ENCODE measurements at regions not wholly inside any gene's neighbourhood (a gene's known extent, or its start where the extent isn't known, plus 50 kb on each side); places are given as distances from the start of the nearest gene placed in this dataset.
"Not testable (repeated sequence)": the region's sequence is repeated elsewhere in the genome, so short reads cannot be mapped to it uniquely, and the experiment has no call there.

DNA sequence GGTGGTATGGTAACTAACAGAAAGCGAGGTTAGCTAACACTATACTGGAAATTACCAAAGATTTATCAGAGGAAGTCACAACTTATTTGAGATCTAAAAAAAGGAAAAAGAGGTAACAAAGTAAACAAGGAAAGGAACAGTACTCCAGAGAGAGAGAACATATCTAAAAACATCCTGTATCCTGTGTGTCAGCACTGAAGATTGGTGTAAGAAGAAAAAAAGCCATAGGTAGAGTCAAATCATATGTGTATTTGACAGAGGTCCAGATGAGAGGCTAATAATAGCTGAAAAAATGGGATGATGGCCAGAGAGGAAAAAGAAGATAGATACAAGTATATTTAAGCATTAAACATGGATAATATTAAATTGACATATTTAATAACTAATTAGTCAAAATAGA is 802.0 kb upstream of the FAM174A start:
- DNase-seq (ENCODE audit: low read depth) = not testable (repeated sequence)

DNA sequence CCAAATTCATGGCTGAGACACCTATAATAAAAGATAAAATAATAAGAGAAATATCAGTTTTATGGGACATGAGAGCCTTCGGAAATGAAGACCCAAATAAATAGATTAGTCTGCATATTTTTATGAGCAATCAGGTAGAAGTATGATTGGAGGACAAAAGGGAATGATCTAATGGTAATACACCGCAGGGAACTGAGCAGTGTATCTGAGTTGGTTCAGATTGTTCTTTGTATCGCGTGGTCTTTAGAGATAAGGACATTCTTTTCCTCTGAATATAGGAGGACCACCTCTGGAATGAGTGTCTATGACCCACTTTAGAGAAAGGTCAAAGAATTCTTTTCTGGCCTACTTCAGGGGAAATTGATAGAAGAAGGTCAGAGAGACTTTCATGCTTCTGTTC is 801.8 kb upstream of the CHD1 start:
- not testable (repeated sequence) for DNase-seq (ENCODE audit: low read depth)

DNA sequence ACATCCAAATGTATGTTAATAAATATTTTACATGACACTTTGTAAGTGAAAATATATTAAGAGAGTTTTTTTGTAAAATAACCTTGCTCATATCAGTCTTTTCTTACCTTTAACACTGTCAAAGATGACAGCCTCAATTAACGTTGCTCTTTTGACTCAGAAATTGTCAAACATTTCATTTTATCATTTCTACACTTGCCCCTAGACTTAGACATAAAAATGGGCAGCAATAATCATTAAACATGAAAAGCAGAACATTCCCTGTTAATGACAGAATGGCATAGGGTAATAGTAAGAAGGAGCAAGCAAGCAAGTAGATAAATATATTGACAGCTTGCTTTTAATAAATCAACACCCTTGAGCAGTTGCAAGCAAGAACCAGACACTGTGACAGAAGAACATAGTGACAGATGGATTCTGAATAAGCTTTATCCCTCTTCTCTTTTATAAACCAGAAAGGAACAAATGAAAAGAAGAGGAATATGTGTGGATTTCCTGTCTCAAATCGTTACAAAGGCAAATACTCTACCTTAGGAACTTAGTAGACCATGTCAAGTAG is 796.0 kb upstream of the CHD1 start:
- DNase-seq (ENCODE audit: low read depth) = no peak

DNA sequence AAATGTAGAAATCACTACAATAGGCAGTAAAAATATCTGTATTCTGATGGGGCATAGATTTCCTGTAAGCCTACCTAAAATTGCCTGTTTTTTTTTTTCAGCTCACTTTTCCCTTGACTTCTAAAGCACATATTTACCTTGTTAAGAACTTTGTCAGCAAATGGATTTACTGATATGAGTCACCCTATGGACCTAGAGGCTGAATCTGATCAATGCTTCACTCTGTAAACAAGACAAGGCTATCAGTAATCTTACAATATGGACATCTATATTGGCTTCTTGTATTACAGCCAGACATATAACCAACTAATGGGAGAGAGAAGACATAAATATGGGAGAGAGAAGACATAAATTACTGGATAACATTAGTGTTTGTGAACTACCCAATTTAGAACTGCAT is 792.7 kb upstream of the CHD1 start:
- no peak for DNase-seq (ENCODE audit: low read depth)

DNA sequence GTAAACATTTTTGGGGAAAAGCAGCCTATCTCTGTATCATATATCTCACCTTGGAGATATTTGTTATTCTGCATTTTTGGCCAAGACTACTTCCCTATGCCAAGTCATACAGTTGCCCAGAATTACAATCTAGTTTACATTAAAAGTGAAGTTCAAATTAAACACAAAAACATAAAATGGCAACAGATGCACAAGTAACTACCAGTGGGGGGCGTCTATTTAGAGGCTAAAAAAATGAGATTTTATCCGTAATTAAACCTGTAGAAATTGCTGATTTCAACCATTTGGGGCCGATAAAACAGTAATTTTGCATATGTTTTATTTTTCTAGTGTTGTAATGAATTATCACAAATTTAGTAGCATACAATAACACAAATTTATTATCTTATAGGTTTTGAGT is 787.1 kb upstream of the CHD1 start:
- DNase-seq (ENCODE audit: low read depth) = no peak

DNA sequence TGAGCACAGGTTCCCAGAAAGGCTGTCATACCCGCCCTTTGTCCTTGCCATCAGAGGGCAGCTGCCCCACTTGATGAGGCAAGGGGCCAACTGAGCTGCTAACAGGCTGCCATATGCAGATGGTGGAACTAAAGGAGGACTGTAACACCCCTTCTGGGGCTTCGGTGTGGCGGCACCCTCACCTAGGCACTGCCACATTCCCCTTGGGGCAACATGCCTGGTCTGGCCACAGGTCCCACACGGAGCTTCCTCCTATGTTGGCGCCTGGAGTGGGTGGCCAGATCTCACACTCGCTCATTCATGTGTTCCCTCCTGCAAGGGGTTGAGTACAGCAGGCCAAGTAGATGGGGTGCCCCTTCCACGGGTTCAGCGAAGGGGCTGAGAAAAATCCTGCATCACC is 777.4 kb upstream of the CHD1 start:
- DNase-seq (ENCODE audit: low read depth) = no peak

DNA sequence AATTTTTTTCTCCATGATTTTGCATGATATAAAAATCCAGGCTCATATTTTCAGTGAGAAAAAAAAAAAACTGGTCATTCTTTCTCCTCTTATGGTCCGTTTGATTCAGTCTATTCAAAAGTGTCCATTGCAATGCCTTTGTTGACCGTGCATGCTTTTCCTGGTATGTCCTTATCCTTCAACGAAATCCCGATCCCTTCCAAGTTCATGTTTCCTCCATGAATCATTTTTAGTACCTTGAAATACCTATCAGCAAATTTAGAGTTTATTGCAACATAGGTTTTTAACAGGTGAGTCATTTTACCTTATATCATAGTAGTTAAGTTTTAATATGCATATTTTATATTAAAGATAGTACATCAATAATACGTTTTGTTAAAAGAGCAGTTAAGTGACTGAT is 773.8 kb upstream of the CHD1 start:
- no peak for DNase-seq (ENCODE audit: low read depth)

DNA sequence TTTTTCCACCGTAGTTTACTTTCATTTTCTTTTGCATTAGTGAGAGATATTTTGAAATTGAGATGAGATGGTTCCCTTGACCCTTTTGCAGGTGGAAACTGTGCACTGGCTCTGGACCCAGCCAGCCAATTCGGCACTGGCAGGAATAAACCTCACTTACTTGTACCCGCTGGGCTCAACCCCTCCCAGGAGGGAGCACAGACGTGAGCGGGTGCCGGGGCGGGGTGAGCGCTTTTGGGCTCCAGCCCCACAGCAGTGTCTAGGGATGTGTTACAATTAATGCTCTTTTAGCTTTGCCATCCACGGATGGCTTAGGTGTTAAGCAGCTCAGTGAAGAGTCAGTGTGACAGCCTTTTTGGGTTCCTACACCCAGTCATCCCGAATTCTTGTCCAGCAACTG is 766.1 kb upstream of the CHD1 start:
- no peak for DNase-seq (ENCODE audit: low read depth)

DNA sequence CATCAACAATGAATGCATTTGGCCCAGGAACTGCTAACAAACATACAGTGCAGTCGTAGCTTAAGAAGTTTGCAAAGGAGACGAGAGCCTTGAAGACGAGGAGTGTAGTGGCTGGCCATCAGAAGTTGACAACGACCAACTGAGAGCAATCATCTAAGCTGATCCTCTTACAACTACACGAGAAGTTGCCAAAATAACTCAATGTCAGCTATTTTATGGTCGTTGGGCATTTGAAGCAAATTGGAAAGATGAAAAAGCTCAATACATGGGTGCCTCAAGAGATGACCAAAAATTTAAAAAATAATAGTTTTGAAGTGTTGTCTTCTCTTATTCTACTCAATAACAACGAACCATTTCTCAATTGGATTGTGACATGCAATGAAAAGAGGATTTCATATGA is 757.7 kb upstream of the CHD1 start:
- DNase-seq (ENCODE audit: low read depth) = no peak

DNA sequence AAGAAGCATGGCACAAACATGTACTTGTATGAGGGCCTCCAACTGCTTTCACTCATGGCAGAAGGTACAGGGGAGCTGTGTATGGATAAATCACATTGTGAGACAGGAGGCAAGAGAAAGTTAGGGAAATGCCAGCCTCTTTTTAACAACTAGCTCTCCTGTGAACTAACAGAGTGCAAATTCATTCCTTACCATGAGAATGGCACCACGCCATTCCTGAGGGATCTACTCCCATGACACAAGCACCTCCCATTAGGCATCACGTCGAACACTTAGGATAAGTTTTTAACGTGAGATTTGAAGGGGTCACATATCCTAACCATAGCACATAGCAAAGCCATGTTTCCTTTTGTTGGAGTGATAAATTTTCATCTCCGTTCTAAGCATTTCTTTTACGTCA is 747.2 kb upstream of the CHD1 start:
- DNase-seq (ENCODE audit: low read depth) = no peak

DNA sequence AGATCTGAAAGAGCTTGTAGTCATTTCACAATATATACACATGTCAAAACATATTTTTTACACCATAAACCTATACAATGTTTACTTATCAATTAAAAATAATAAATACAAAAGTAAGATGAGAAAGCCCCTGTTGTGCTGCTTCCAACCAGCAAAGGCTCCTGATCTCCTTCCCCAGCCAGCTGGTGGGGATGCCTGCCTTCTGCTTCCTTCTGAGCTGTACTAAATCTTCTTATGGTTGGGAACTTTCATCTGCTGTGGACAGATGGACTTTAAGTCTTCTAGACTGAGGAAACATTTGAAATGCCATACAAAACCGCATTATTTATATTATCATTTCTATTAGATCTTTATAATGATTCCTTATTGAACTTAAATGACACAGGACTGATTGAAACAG is 745.3 kb upstream of the CHD1 start:
- DNase-seq (ENCODE audit: low read depth) = no peak

DNA sequence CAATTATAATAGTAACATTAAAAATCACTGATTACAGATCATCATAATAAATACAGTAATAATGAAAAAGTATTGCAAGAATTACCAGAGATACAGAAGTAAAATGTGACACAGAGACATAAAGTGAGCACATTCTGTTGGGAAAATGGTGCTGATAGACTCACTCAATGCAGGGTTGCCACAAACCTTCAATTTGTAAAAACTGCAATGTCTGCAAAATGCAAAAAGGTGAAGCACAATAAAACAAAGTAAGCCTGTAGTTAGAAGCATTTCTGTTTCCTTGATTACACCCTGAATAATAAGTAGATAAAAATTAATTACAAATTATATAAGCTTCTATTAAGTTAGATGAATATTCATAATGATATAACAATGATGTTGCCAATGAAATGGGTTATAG is 736.2 kb upstream of the CHD1 start:
- no peak for DNase-seq (ENCODE audit: low read depth)

DNA sequence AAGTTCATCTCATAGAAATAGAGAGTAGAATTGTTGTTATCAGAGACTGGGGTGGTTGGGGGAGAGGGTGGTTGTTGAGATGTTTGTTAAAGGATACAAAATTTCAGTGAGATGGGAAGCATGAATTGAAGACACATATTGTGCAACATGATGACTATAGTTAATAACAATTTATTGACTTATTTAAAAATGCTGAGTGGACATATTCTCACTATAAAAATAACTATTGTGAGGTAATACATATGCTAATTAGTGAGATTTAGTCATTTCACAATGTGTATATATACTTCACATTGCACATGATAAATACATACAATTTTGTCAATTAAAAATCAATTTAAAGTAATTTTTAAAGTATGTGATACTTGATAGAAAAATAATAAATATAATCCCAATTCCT is 722.5 kb upstream of the CHD1 start:
- no peak for DNase-seq (ENCODE audit: low read depth)

DNA sequence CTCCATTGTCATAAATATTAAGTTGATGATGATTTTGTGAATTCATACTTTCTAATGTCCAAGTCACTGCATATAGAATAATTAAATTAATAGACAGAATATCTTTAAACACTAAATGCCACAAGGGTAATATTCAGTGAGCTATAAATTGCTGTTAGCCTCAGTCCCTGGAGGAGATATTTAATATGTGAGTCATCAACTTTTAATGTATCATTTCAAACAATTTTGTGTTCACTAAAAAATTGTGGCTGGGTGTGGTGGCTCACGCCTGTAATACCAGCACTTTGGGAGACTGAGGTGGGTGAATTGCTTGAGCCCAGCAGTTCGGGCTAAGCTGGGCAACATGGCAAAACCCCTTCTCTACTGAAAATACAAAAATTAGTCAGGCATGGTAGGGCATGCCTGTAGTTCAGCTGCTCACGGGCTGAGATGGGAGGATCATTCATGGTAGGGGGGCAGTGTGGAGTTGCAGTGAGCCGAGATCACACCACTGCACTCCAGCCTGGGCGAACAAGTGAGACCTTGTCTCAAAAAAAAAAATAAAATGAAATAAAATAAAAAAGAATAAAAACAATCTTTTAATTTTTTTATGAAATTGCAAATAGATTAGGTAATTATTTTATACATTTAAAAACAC is 717.3 kb upstream of the CHD1 start:
- no peak for DNase-seq (ENCODE audit: low read depth)

DNA sequence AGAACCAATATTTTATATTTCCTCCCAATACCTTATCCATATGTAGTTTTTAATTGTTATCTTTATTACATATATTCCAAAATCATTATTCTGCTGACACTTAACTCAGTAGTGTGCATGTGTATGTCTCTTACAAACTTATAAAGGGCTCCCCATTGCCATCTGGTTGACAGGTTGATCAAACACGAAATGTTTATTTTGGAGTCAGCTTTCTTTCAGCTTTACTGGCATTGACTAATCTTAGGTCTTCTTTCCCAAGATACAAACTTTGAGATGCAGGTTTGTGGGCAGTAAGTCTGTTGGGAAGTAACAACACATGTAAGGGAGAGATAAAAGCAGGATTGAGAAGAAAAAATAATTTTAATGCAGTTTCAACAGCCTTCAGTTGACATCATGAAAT is 716.0 kb upstream of the CHD1 start:
- no peak for DNase-seq (ENCODE audit: low read depth)

DNA sequence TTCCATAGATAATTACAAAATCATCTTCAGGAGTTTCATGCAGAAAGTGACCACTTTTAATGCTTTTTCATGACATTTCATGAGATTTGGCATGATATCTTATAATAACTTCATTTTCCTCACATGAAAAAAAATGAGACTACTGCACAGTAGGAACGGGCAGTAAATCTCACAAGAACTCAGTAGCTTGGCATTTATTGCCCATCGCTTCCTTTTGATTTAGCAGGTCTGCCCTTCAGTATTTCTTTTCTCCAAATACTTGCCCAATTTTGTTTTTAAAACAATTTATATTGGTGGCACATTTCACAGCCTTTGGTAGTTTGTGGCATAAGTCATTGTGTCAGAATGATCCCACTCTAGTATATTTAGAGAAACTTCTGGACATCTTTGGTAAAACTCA is 711.8 kb upstream of the CHD1 start:
- DNase-seq (ENCODE audit: low read depth) = no peak

DNA sequence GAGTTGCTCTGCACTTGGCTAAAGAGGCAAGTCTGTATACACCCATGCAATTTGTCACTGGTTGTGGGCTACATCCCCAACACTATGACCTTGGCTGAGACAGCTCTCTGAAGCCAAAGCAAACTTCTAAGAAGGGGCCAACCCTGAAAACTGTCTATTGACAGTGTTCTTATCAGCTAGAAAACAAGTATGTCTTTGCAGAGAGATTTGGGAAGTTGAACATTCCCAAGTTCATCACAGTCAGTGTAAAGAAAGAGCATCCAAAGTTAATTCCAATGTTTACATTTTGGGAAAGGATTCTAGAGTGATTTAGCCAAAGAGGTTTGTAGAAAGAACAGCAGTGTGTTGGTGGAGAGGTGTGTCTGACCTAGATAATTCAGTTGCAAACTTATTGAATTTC is 711.1 kb upstream of the CHD1 start:
- DNase-seq (ENCODE audit: low read depth) = no peak

DNA sequence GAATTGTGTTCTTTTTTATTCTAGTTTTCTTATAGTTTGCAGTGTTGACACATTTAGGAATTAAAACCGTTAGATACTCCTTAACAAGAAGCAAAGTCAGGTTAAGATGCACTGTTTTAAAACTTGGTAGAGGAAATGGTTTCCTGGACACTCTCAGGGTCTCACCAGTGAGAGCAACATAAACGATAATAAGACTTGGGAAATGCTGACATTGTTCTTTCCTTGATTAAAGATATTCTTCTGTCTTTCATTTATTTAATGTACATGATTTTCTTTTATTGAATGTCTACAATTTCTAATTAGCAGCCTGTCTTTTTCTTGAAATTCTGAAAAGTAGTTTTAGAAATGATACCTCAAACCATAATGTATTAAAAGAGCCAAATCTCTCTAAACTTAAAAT is 707.9 kb upstream of the CHD1 start:
- no peak for DNase-seq (ENCODE audit: low read depth)

DNA sequence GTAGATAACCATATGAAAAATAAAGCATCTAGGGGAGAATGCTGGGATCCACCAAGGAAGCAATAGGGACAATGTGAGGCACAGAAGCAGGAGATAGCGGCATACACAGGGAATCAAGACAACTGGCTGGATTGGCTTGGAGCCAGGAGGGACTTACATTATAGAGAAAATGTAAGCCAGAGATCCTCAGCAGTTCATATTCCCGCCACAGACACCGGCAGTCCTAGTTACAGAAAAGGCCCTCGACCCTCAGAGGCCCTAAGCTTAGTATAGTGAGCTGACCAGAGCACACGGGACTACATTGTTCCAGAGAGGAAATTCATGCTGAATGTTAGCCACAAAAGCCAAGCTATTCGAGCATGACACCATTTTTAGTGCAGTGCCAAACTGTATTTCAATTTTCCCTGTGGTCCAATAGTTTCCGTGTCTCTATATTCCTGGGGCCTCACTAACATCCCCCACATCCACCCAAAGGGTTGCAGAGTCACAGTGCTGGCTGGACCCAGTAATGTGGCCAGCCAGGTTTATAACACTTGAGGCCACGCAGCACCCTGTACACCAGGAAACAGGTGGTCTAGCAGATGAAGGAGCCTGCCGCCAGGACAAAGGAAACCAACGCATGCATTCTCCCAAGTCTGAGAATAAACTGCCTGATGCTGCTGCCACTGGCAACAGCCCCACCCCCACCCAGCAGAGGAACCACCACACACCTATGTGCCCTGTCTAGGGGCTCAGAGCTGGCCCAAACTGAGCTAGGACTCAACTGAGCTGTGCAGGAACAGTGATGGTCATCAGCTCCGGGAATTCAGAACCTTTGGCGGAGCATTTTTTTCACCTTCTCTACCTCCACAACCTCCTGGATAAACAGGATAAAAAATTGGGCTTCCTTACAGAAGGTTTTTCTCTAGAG is 693.2 kb upstream of the CHD1 start:
- DNase-seq (ENCODE audit: low read depth) = no peak

DNA sequence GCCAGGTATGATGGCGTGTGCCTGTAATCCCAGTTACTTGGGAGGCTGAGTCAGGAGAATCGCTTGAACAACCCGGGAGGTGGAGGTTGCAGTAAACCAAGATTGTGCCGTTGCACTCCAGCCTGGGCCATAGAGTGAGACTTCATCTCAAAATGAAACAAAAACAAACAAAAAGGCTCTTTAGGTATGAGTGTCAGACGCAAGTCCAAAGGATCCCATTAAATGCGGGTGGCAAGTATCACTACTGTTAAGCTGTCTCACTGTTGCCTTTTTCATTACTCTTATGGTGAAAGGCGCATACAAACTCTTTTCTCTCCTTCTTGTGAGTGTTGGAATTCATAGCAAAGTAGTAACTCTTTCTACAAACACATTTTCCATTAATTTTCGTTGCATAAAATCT is 688.5 kb upstream of the CHD1 start:
- DNase-seq (ENCODE audit: low read depth) = no peak

DNA sequence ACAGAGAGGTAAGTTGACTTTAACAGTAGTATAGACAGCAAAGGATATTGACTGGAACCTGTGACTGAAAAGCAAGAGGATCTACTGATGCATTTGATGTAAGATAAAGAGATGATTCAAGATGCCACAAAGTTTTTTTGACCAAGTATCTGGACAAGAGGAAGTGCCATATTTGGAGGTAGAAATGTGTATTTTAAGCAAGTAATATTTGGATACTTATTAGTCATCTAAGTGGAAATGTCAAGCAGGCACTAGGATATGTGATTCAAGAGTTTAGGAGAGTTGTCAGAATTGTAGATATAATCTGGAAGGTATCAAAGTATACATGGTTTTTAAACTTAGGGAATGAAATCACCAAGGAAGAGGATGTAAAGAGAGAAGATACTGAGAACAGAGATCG is 686.1 kb upstream of the CHD1 start:
- no peak for DNase-seq (ENCODE audit: low read depth)

DNA sequence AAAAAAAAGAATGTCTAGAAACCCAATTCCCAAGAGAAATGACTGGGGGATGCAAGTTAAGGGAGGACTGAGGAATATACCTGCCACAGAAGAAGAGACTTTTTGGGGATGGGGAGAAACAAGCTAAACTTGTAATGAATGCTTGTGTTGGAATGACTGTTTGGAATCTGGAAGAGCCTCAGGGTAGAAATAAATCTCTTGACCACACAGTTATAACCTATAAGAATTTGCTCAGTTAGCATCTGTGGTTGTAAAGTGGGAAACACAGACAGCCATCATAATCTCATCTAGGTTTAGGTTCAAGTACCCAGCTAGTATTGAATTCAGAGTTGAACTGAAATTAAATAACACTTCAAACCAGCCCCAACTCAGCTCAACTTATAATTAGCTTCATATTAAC is 678.3 kb upstream of the CHD1 start:
- DNase-seq (ENCODE audit: low read depth) = no peak

DNA sequence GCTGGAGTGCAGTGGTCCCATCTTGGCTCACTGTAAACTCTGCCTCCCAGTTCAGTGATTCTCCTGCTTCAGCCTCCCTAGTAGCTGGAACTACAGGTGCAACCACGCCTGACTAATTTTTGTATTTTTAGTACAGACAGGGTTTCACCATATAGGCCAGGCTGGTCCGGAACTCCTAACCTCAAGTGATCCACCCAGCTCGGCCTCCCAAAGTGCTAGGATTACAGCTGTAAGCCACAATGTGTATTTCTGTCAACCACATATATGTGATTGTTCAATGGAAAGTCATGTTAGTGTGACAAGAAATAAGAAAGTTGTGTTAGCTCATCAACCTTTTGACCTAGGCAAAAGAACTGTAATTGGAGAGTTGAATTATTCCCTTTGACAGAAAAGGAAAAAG is 677.1 kb upstream of the CHD1 start:
- DNase-seq (ENCODE audit: low read depth) = no peak
